HG02678 (cell line): ENCODE measurements at regions not wholly inside any gene's neighbourhood (a gene's known extent, or its start where the extent isn't known, plus 50 kb on each side); places are given as distances from the start of the nearest gene placed in this dataset.
"Not testable (repeated sequence)": the region's sequence is repeated elsewhere in the genome, so short reads cannot be mapped to it uniquely, and the experiment has no call there.

Source experiments
- ATAC-seq: cut with Tn5 transposase; IDR thresholded peaks from one replicate; pipeline ENCODE4 v1.9.1; 2021; ENCODE audit warnings: mild to moderate bottlenecking, moderate library complexity; ENCODE audit not compliant: unreplicated experiment

- not testable (repeated sequence) for ATAC-seq
These were observed 211.9 kb upstream of the HAAO start for GRCh38 chr2:43004126-43004865.

DNA sequence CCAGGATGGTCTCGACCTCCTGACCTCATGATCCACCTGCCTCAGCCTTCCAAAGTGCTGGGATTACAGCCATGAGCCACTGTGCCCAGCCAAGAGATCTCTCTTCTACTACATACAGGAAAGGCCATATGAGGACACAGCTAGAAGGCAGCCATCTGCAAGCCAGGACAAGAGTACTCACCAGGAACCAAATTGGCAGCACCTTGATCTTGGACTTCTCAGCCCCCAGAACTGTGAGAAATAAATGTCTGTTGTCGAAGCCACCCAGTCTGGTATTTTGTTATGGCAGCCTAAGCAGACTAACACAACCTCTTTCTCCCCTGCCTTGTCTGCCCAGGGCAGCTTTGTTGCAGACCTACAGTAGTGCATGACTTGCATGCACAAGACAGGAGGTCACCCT, 211.3 kb upstream of the HAAO start:
- no peak for ATAC-seq

GRCh38 chr2:43001787-43002468, 209.5 kb upstream of the HAAO start:
- no peak for ATAC-seq

GRCh38 chr2:43001055-43001378, 208.6 kb upstream of the HAAO start:
- peak; percentile 4 for ATAC-seq

- peak; percentile 79 for ATAC-seq
These were observed 208.1 kb upstream of the HAAO start for GRCh38 chr2:43000242-43001054.

DNA sequence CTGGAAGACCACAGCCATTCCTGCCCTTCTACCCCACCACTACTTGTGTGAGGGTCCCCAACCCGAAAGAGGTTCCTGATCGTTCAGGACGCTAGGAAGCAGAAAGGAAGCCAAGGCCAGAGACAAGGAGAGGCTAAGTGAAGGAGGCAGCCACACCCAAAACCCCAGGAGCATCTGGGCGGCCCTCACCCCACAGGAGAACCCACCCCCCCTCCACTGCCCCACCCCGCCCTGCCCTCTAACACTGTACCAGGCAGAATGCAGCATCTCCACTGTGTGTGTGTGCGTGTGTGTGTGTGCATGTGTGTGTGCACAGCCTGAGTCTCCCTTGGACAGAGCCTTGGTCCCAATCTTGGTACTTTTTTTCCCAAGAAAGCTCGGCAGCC, 207.5 kb upstream of the HAAO start:
- ATAC-seq, result no peak

- no peak for ATAC-seq
These were observed 207.0 kb upstream of the HAAO start for GRCh38 chr2:42999391-42999841.

GRCh38 chr2:42998721-42999120, 206.3 kb upstream of the HAAO start:
- no peak for ATAC-seq

- no peak for ATAC-seq
These were observed 204.1 kb upstream of the HAAO start for GRCh38 chr2:42996528-42996927.

DNA sequence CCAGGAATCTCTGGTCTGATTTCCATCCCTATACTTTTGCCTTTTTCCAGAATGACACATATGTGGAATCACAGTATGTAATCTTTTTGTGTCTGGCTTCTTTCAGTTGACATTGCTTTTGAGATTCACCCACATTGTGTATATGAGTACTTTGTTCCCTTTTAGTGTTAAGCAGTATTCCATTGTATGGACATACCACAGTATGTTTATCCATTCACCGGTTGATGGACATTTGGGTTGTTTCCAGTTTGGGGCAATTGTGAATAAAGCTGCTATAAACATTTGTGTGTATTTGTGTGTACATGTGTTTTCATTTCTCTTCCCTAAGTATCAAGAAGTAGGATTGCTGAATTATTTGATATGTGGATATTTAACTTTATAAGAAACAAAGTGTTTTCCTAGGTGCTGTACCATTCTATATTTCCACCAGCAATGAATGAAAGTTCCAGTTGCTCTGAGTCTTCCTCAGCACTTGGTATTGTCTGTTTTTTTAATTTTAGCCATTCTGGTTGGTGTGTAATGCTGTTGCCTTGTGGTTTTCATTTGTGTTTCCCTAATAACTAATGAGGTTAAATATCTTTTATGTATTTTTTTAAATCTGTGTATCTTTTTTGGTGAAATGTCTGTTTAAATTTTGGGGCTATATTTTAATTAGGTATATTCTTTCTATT, 203.5 kb upstream of the HAAO start:
- ATAC-seq, result no peak

GRCh38 chr2:42989283-42990081, 197.1 kb upstream of the HAAO start:
- ATAC-seq, result not testable (repeated sequence)

- ATAC-seq, result not testable (repeated sequence)
These were observed 195.7 kb upstream of the HAAO start for GRCh38 chr2:42988055-42988454.

DNA sequence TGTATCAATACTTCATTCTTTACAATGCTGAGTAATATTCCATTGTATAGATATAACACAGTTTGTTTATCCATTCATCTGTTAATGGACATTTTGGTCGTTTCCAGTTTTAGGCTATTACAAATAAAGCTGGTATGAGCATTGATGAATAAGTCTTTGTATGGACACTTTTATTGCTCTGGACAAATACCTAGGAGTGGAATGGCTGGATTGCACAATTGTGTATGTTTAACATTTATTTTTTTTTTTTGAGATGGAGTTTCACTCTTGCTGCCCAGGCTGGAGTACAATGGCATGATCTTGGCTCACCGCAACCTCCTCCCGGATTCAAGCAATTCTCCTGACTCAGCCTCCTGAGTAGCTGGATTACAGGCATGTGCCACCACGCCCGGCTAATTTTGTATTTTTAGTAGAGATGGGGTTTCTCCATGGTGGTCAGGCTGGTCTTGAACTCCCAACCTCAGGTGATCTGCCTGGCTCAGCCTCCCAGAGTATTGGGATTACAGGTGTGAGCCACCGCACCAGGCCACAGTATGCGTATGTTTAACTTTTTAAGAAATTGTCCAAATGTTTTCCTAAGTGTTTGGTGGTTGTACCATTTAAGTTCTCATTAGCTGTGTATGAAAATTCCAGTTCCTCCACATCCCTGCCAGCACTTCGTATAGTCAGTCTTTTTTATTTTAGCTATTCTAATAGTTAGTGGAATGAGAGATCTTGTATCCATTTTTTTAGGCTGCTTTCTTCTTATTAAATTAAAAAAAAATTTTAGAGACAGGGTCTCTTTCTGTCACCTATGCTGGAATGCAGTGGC, 194.9 kb upstream of the HAAO start:
- no peak for ATAC-seq

- no peak for ATAC-seq
These were observed 192.2 kb upstream of the HAAO start for GRCh38 chr2:42984617-42985016.

GRCh38 chr2:42984081-42984480, 191.7 kb upstream of the HAAO start:
- no peak for ATAC-seq

- ATAC-seq, result no peak
These were observed 188.5 kb upstream of the HAAO start for GRCh38 chr2:42980764-42981416.

- ATAC-seq, result no peak
These were observed 187.7 kb upstream of the HAAO start for GRCh38 chr2:42979870-42980763.

GRCh38 chr2:42979416-42979869, 187.1 kb upstream of the HAAO start:
- no peak for ATAC-seq
